Smooth muscle cell (in vitro differentiated cells): ENCODE measurements at regions not wholly inside any gene's neighbourhood (a gene's known extent, or its start where the extent isn't known, plus 50 kb on each side); places are given as distances from the start of the nearest gene placed in this dataset.

Experiments
- DNase-seq: peaks from one replicate; lab custom pipeline; 2025; ENCODE audit not compliant: unreplicated experiment; lab: John Stamatoyannopoulos, UW
- H2AFZ ChIP-seq: fragments of 200-600 bp; sonication (generic); 2 replicates; pipeline ENCODE4 v1.6.0; 2016; ENCODE audit warnings: antibody characterized with exemption, low read depth, mild to moderate bottlenecking
- H3F3A ChIP-seq: fragments of 200-600 bp; sonication (generic); 2 replicates; pipeline ENCODE4 v1.6.0; 2017; ENCODE audit warnings: antibody characterized with exemption, low read depth
- H3K27ac ChIP-seq: fragments of 200-600 bp; sonication (generic); 2 replicates; pipeline ENCODE4 v1.5.1; 2016; ENCODE audit warnings: low read depth, mild to moderate bottlenecking
- H3K27me3 ChIP-seq: fragments of 200-600 bp; sonication (generic); 2 replicates; pipeline ENCODE4 v1.6.1; 2016; ENCODE audit warnings: low read depth, mild to moderate bottlenecking
- H3K36me3 ChIP-seq: fragments of 200-600 bp; sonication (generic); 2 replicates; pipeline ENCODE4 v1.5.1; 2016; ENCODE audit warnings: low read depth
- H3K4me1 ChIP-seq: fragments of 200-600 bp; sonication (generic); 2 replicates; pipeline ENCODE4 v1.5.1; 2016; ENCODE audit warnings: low read depth
- H3K4me2 ChIP-seq: fragments of 200-600 bp; sonication (generic); 2 replicates; pipeline ENCODE4 v1.6.0; 2016; ENCODE audit warnings: mild to moderate bottlenecking
- H3K4me3 ChIP-seq: fragments of 200-600 bp; sonication (generic); 2 replicates; pipeline ENCODE4 v1.5.1; 2016; ENCODE audit warnings: mild to moderate bottlenecking
- H3K79me2 ChIP-seq: fragments of 200-600 bp; sonication (generic); 2 replicates; pipeline ENCODE4 v1.6.0; 2016; ENCODE audit warnings: low read depth, mild to moderate bottlenecking
- H3K9ac ChIP-seq: fragments of 200-600 bp; sonication (generic); 2 replicates; pipeline ENCODE4 v1.6.0; 2016; ENCODE audit warnings: low read depth
- H3K9me3 ChIP-seq: fragments of 200-600 bp; sonication (generic); replicated peaks from 2 replicates; pipeline ENCODE4 v1.5.1; 2016; ENCODE audit warnings: low read depth
- H4K20me1 ChIP-seq: fragments of 200-600 bp; sonication (generic); 2 replicates; pipeline ENCODE4 v1.6.0; 2016; ENCODE audit warnings: low read depth
- WGBS: methylation state at CpG from one replicate; pipeline ENCODE4 v1.1.7; 2016; ENCODE audit warnings: low lambda C conversion rate; 5-methylcytosine and 5-hydroxymethylcytosine counted together
- TF ChIP-seq, protein P1 (sequence below): fragments of 200-600 bp; sonication (generic); IDR thresholded peaks from 2 replicates; pipeline ENCODE4 v1.5.1; 2017; ENCODE audit warnings: borderline replicate concordance, mild to moderate bottlenecking, antibody characterized with exemption; ENCODE audit not compliant: insufficient read depth, poor library complexity, severe bottlenecking

DNA sequence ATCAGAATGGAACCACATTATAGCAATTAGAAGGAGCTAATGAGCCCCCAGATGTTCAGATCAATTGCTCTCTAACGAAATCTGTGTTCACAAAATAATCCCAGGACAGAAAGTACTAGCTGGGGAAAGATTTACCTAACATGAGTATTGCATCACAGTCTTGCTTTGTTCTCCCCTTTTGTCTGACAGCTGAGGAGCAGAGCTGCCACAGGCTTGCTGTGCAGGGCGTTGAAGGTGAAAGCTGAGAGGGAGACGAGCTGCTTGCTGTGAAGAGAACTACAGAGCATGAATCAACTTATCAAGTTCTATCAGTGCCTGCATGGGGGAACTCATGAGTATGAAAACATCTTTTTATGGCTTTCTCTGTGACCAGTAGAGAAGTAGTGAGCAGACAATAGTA, 441.2 kb downstream of the CENPC start:
- no peak overlapping the region for H3K4me2 ChIP-seq
- no peak overlapping the region for H3K4me3 ChIP-seq
- no peak overlapping the region for H3K9ac ChIP-seq
- H2AFZ ChIP-seq, result no peak overlapping the region
- no peaks in the 10 kb centered on the region for H3K27me3 ChIP-seq
- no peaks in the 10 kb centered on the region for H3K36me3 ChIP-seq
- no peak for DNase-seq
- TF ChIP-seq, protein P1, sequence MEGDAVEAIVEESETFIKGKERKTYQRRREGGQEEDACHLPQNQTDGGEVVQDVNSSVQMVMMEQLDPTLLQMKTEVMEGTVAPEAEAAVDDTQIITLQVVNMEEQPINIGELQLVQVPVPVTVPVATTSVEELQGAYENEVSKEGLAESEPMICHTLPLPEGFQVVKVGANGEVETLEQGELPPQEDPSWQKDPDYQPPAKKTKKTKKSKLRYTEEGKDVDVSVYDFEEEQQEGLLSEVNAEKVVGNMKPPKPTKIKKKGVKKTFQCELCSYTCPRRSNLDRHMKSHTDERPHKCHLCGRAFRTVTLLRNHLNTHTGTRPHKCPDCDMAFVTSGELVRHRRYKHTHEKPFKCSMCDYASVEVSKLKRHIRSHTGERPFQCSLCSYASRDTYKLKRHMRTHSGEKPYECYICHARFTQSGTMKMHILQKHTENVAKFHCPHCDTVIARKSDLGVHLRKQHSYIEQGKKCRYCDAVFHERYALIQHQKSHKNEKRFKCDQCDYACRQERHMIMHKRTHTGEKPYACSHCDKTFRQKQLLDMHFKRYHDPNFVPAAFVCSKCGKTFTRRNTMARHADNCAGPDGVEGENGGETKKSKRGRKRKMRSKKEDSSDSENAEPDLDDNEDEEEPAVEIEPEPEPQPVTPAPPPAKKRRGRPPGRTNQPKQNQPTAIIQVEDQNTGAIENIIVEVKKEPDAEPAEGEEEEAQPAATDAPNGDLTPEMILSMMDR, result no peak
- H4K20me1 ChIP-seq, result no peaks in the 10 kb centered on the region
- H3K79me2 ChIP-seq, result no peaks in the 10 kb centered on the region
- H3K9me3 ChIP-seq, result no peaks in the 10 kb centered on the region
- no peak overlapping the region for H3K27ac ChIP-seq
- WGBS, result 83% methylated on average over 3 of the region's 3 CpGs
- H3K4me1 ChIP-seq, result no peaks in the 10 kb centered on the region
- H3F3A ChIP-seq, result no peaks in the 10 kb centered on the region

DNA sequence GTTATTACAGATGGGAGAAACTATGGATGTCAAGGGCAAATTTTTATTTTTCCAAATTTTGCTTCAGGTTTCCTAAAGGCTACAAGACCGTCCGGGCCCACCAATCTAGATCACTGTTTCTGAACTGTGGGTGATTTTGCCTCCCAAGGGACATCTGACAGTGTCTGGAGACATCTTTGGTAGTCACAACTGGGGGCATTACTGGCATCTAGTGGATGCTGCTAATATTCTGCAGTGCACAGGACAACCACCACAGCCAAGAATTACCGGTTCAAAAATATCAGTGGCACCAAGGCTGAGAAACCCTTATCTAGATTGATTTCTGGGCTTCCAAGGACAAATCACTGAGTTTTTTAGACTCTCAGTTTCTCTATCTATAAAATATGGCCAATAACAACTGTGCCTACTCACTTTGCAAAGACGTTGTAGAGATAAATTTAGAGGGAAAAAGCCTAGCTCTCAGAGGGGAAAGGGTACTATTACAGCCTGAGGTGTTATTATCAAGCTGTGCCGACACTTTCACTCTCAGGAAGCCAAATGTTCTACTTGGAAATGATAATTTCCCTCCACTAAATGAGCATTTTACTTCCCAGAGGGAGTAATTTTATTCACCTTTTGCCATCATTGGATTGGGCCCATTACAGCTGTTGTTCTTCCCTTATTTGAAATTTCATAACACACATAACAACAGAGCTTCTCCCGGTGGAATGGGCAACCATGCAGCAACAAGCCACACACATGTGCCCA, 442.1 kb downstream of the CENPC start:
- DNase-seq, result no peak
- H3K27ac ChIP-seq, result no peak overlapping the region
- TF ChIP-seq, protein P1, result no peak
- H2AFZ ChIP-seq, result no peak overlapping the region
- no peaks in the 10 kb centered on the region for H3K79me2 ChIP-seq
- H3K4me1 ChIP-seq, result no peaks in the 10 kb centered on the region
- H3K9me3 ChIP-seq, result no peaks in the 10 kb centered on the region
- 86% methylated on average over 6 of the region's 6 CpGs for WGBS
- no peaks in the 10 kb centered on the region for H3K27me3 ChIP-seq
- no peak overlapping the region for H3K4me3 ChIP-seq
- no peaks in the 10 kb centered on the region for H4K20me1 ChIP-seq
- no peak overlapping the region for H3K4me2 ChIP-seq
- no peak overlapping the region for H3K9ac ChIP-seq
- H3F3A ChIP-seq, result no peaks in the 10 kb centered on the region
- H3K36me3 ChIP-seq, result no peaks in the 10 kb centered on the region

DNA sequence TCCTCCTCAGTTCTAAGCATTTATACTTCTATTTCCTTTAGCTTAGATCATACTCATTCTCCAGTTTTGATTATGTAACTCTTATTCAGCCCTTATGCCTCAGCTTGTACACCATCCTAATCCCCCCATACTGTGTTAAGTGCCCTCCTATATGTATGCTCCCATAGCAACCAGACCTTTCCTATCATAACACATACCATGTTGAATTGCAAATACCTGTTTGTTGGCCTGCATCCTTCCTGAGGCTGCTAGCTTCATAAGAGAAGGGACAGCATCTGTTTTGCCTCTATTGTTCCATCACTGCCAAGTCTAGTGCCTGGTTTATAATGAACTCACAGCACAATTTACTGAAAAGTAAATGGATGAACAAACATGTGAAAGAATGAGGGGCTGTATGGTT, 443.7 kb downstream of the CENPC start:
- H3K9me3 ChIP-seq, result no peaks in the 10 kb centered on the region
- H3K79me2 ChIP-seq, result no peaks in the 10 kb centered on the region
- H3F3A ChIP-seq, result no peaks in the 10 kb centered on the region
- no peaks in the 10 kb centered on the region for H3K4me1 ChIP-seq
- H3K4me3 ChIP-seq, result no peak overlapping the region
- no peak overlapping the region for H3K27ac ChIP-seq
- TF ChIP-seq, protein P1, result no peak
- no peaks in the 10 kb centered on the region for H4K20me1 ChIP-seq
- no peak for DNase-seq
- no peak overlapping the region for H2AFZ ChIP-seq
- H3K9ac ChIP-seq, result no peak overlapping the region
- H3K27me3 ChIP-seq, result no peaks in the 10 kb centered on the region
- no peak overlapping the region for H3K4me2 ChIP-seq
- no peaks in the 10 kb centered on the region for H3K36me3 ChIP-seq

DNA sequence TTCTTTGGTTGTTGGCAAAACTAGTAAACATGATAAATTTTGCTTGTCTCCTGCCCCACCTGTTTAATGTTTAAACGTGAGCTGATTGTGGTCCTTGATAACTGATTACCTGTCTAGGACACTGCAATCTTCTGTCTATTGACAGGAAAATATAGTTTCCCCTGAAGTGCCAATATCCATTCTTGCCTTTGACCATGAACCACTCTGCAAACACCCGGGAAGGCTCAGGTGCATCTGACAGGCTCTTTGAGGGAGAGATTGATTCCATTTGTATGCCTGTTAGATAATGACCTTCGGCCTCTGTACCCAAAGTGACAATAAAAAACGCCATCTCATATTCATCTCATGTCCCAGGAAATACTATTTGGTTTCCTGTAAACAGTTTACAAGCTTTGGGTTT, 453.0 kb downstream of the CENPC start:
- Histone ChIP-seq H3K79me2 (no peaks in the 10 kb centered on the region), H3K27me3 (no peaks in the 10 kb centered on the region), H3K4me3 (no peak overlapping the region), H3K4me1 (no peaks in the 10 kb centered on the region), H4K20me1 (no peaks in the 10 kb centered on the region), H3K9me3 (no peaks in the 10 kb centered on the region), H2AFZ (no peak overlapping the region), H3K36me3 (no peaks in the 10 kb centered on the region), H3F3A (no peaks in the 10 kb centered on the region), H3K9ac (no peak overlapping the region), H3K27ac (no peak overlapping the region), H3K4me2 (no peak overlapping the region)
- DNase-seq, result no peak
- TF ChIP-seq, protein P1, result no peak
- 69% methylated on average over 4 of the region's 4 CpGs for WGBS
